ENCODE measurements at regions not wholly inside any gene's neighbourhood (a gene's known extent, or its start where the extent isn't known, plus 50 kb on each side); places are given as distances from the start of the nearest gene placed in this dataset.
"Not testable (repeated sequence)": the region's sequence is repeated elsewhere in the genome, so short reads cannot be mapped to it uniquely, and the experiment has no call there.

DNA sequence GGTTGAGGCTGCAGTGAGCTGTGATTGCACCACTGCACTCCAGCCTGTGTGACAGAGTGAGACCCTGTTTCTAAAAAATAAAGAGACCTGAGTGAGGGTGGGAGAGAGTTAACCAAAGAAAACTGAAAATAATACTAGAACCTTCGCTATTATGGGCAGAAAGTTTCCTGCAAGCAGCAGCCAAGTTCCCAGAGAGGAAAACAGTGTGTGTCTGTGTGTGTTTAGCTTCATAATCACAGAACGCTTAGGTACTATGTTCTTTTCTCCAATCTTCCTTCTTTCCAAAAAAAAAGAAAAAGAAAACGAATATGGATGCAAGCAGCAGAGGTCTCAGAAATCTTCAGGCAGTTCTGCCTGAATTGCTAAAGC lies 170.0 kb downstream of the LY86 start:
- no peaks in the 10 kb centered on the region for H3K4me1 Mint-ChIP-seq
- DNase-seq: no peak
- H3K27ac Mint-ChIP-seq: no peak overlapping the region
- Histone ChIP-seq H3K9me3 (ENCODE audit: low read length) (no peaks in the 10 kb centered on the region), H3K36me3 (ENCODE audit: insufficient read depth, low read length) (no peaks in the 10 kb centered on the region), H3K27ac (ENCODE audit: low read depth, low read length) (no peak overlapping the region), H3K27me3 (ENCODE audit: insufficient read depth, low read length, poor library complexity, severe bottlenecking) (no peaks in the 10 kb centered on the region), H3K4me3 (ENCODE audit: low read length) (no peak overlapping the region), H3K4me1 (ENCODE audit: insufficient read depth, low read length) (no peaks in the 10 kb centered on the region)
- H3K9me3 Mint-ChIP-seq: no peaks in the 10 kb centered on the region
- peaks cover 7 to 26% of the 10 kb centered on the region in 2 donors for H3K27me3 Mint-ChIP-seq
- H3K36me3 Mint-ChIP-seq: no peaks in the 10 kb centered on the region
- no peak overlapping the region for H3K4me3 Mint-ChIP-seq
- POLR2A ChIA-PET: no interaction called here
- CTCF ChIA-PET: interaction anchor here (0.8 to 1.3 kb wide), 5 partner anchors 8 to 485 kb away, joined by 3 to 5 read pairs (median 3); no protein-coding TSS in a partner anchor

GRCh38 chr6:6758915-6759654 lies 170.6 kb downstream of the LY86 start:
- H3K4me1 Mint-ChIP-seq: no peaks in the 10 kb centered on the region
- peaks cover 8 to 26% of the 10 kb centered on the region in 2 donors for H3K27me3 Mint-ChIP-seq
- Histone ChIP-seq H3K27me3 (ENCODE audit: insufficient read depth, low read length, poor library complexity, severe bottlenecking) (no peaks in the 10 kb centered on the region), H3K9me3 (ENCODE audit: low read length) (no peaks in the 10 kb centered on the region), H3K4me3 (ENCODE audit: low read length) (no peak overlapping the region), H3K36me3 (ENCODE audit: insufficient read depth, low read length) (no peaks in the 10 kb centered on the region), H3K27ac (ENCODE audit: low read depth, low read length) (no peak overlapping the region), H3K4me1 (ENCODE audit: insufficient read depth, low read length) (no peaks in the 10 kb centered on the region)
- no peak overlapping the region for H3K27ac Mint-ChIP-seq
- CTCF ChIA-PET: interaction anchor here (0.8 to 1.3 kb wide), 5 partner anchors 8 to 484 kb away, joined by 3 to 5 read pairs (median 3); no protein-coding TSS in a partner anchor
- DNase-seq: no peak
- H3K9me3 Mint-ChIP-seq: no peaks in the 10 kb centered on the region
- H3K36me3 Mint-ChIP-seq: no peaks in the 10 kb centered on the region
- no peak overlapping the region for H3K4me3 Mint-ChIP-seq
- POLR2A ChIA-PET: no interaction called here

DNA sequence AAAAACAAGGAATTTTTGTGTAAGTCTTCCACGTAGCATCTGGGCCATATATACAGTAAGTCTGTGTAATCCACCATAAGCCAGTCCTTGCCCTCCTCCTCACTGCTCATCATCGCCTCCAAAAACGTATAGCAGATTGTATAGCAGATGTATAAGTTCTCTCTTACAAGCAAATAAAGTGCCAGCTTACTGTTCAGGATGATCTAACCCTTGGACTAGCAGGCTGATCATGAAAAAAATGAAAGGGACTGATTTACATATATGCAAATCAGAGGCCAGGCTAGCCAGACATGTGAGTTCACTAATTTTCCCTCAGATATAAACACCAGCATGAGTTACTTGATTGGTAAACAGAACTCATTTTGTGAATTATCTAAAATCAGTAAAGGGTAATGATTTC lies 171.5 kb downstream of the LY86 start:
- Histone ChIP-seq H3K27ac (ENCODE audit: low read depth, low read length) (no peak overlapping the region), H3K4me3 (ENCODE audit: low read length) (no peak overlapping the region), H3K9me3 (ENCODE audit: low read length) (no peaks in the 10 kb centered on the region), H3K4me1 (ENCODE audit: insufficient read depth, low read length) (no peaks in the 10 kb centered on the region), H3K27me3 (ENCODE audit: insufficient read depth, low read length, poor library complexity, severe bottlenecking) (no peaks in the 10 kb centered on the region), H3K36me3 (ENCODE audit: insufficient read depth, low read length) (no peaks in the 10 kb centered on the region)
- Mint-ChIP-seq H3K27ac (no peak overlapping the region), H3K4me3 (no peak overlapping the region), H3K27me3 (peaks cover 9 to 21% of the 10 kb centered on the region in 2 donors), H3K9me3 (no peaks in the 10 kb centered on the region), H3K4me1 (no peaks in the 10 kb centered on the region), H3K36me3 (no peaks in the 10 kb centered on the region)
- no peak for DNase-seq
- ChIA-PET CTCF (interaction anchor here (1.2 kb wide), 1 partner anchor 483 kb away, joined by 4 read pairs; no protein-coding TSS in a partner anchor), POLR2A (no interaction called here)

GRCh38 chr6:6762566-6762965 lies 174.0 kb downstream of the LY86 start:
- H3K27ac Mint-ChIP-seq; H3K36me3 Mint-ChIP-seq; POLR2A ChIA-PET; H3K9me3 ChIP-seq (ENCODE audit: low read length); H3K4me3 Mint-ChIP-seq; H3K27me3 ChIP-seq (ENCODE audit: insufficient read depth, low read length, poor library complexity, severe bottlenecking); H3K4me1 Mint-ChIP-seq; H3K27ac ChIP-seq (ENCODE audit: low read depth, low read length); DNase-seq; H3K4me3 ChIP-seq (ENCODE audit: low read length); H3K4me1 ChIP-seq (ENCODE audit: insufficient read depth, low read length); H3K36me3 ChIP-seq (ENCODE audit: insufficient read depth, low read length); H3K9me3 Mint-ChIP-seq: not testable (repeated sequence)
- peaks cover 7 to 12% of the 10 kb centered on the region in 2 donors for H3K27me3 Mint-ChIP-seq
- CTCF ChIA-PET: interaction anchor here (1.3 kb wide), 1 partner anchor 481 kb away, joined by 3 read pairs; no protein-coding TSS in a partner anchor

DNA sequence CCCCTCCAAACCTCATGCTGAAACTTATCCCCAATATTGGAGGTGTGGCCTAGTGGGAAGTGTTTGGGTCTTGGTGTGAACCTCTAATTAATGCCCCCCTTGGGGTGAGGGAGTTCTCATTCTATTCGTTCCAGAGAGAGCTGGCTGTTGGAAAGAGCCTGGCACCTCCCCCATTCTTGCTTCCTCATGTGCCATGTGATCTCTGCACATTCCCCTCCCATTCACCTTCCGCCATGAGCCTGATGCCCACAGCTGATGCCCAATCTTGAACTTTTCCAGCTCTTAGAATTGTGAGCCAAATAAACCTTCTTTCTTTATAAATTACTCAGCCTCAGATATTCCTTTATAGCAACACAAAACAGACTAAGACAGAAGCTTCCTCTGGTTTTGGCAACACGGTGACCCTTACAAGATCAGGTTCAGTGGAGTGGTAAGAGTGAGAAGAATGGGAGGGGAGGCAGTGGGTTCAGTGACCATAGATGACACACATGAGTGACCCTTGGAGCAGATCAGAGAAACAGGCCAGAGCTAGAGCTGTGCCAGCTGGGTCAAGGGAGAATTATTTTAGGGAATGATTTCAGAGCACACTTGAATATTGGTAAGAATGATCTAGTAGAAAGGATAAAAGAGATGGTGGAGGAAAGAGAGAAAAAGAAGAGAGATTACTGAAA lies 176.4 kb downstream of the LY86 start:
- no peaks in the 10 kb centered on the region for H3K4me1 ChIP-seq (ENCODE audit: insufficient read depth, low read length)
- CTCF ChIA-PET: no interaction called here
- no peaks in the 10 kb centered on the region for H3K36me3 Mint-ChIP-seq
- no peaks in the 10 kb centered on the region for H3K27me3 ChIP-seq (ENCODE audit: insufficient read depth, low read length, poor library complexity, severe bottlenecking)
- no peak overlapping the region for H3K27ac ChIP-seq (ENCODE audit: low read depth, low read length)
- no peaks in the 10 kb centered on the region for H3K9me3 Mint-ChIP-seq
- H3K4me3 ChIP-seq (ENCODE audit: low read length): no peak overlapping the region
- no peak overlapping the region for H3K4me3 Mint-ChIP-seq
- POLR2A ChIA-PET: no interaction called here
- H3K36me3 ChIP-seq (ENCODE audit: insufficient read depth, low read length): no peaks in the 10 kb centered on the region
- H3K27me3 Mint-ChIP-seq: peaks cover 3 to 8% of the 10 kb centered on the region in 2 donors
- H3K27ac Mint-ChIP-seq: no peak overlapping the region
- DNase-seq: no peak
- H3K9me3 ChIP-seq (ENCODE audit: low read length): no peaks in the 10 kb centered on the region
- no peaks in the 10 kb centered on the region for H3K4me1 Mint-ChIP-seq

DNA sequence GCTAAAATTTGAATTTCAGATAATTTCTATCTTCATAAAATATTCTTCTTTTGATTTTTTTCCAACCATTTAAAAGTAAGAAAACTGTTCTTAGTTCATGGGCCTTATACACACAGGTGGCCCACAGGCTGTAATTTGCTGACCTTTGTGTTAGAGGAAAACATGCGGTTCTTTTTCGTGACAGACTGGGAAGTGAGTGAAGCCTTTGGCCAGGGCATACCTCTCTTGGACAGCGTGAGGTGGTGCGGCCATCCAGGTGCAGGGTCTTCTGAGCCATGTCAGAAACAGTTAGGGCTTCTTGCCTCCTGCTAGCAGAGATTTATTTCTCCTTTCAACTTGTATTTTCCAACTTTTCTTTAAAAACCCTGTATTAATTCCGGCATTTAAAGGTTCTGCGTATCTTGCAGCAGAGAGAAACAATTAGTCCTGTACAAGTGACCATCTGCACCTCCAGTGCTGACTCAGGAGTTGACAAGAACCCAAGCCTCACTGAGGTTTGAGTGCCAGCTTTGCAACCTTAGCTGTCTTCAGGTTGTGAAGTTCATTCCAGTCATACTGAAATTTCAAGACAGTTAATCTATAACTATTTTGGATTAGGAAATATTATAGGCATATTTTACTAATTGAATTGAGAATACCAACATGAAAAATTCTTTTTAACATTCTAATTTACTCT lies 177.8 kb downstream of the LY86 start:
- H3K4me1 ChIP-seq (ENCODE audit: insufficient read depth, low read length): no peaks in the 10 kb centered on the region
- Mint-ChIP-seq H3K4me1 (no peaks in the 10 kb centered on the region), H3K36me3 (no peaks in the 10 kb centered on the region), H3K4me3 (no peak overlapping the region), H3K27me3 (peaks cover 3 to 10% of the 10 kb centered on the region in 2 donors), H3K27ac (no peak overlapping the region), H3K9me3 (no peaks in the 10 kb centered on the region)
- H3K36me3 ChIP-seq (ENCODE audit: insufficient read depth, low read length): no peaks in the 10 kb centered on the region
- no peak overlapping the region for H3K4me3 ChIP-seq (ENCODE audit: low read length)
- no peak overlapping the region for H3K27ac ChIP-seq (ENCODE audit: low read depth, low read length)
- ChIA-PET POLR2A (no interaction called here), CTCF (no interaction called here)
- no peak for DNase-seq
- no peaks in the 10 kb centered on the region for H3K27me3 ChIP-seq (ENCODE audit: insufficient read depth, low read length, poor library complexity, severe bottlenecking)
- H3K9me3 ChIP-seq (ENCODE audit: low read length): no peaks in the 10 kb centered on the region

DNA sequence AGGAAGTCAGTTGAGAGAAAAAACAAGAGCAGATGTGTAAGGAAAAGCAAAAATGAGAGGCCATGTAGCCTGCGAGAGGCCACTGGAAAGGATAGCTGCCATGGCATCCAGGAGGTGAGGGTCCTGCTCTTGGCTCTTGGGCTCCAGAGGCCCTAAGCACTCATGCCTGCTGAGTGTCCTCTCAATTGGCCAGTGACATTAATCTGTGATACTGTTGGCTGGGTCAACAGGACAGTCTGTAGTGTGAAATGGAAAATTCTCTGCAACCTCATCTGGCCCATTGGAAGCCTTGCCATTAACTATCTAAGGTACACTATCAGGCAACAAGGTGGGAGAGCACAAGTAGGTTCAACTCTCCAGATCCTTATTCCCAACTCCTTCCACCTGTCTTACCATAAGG lies 180.9 kb downstream of the LY86 start:
- no peaks in the 10 kb centered on the region for H3K4me1 ChIP-seq (ENCODE audit: insufficient read depth, low read length)
- H3K36me3 ChIP-seq (ENCODE audit: insufficient read depth, low read length): no peaks in the 10 kb centered on the region
- CTCF ChIA-PET: no interaction called here
- Mint-ChIP-seq H3K4me3 (no peak overlapping the region), H3K9me3 (no peaks in the 10 kb centered on the region), H3K27ac (no peak overlapping the region), H3K36me3 (no peaks in the 10 kb centered on the region), H3K27me3 (peaks cover 6 to 9% of the 10 kb centered on the region in 2 donors), H3K4me1 (no peaks in the 10 kb centered on the region)
- DNase-seq: no peak
- H3K27ac ChIP-seq (ENCODE audit: low read depth, low read length): no peak overlapping the region
- POLR2A ChIA-PET: interaction anchor here (0.5 kb wide), 1 partner anchor 1302 kb away, joined by 3 read pairs; no protein-coding TSS in a partner anchor
- H3K9me3 ChIP-seq (ENCODE audit: low read length): no peaks in the 10 kb centered on the region
- no peak overlapping the region for H3K4me3 ChIP-seq (ENCODE audit: low read length)
- no peaks in the 10 kb centered on the region for H3K27me3 ChIP-seq (ENCODE audit: insufficient read depth, low read length, poor library complexity, severe bottlenecking)

DNA sequence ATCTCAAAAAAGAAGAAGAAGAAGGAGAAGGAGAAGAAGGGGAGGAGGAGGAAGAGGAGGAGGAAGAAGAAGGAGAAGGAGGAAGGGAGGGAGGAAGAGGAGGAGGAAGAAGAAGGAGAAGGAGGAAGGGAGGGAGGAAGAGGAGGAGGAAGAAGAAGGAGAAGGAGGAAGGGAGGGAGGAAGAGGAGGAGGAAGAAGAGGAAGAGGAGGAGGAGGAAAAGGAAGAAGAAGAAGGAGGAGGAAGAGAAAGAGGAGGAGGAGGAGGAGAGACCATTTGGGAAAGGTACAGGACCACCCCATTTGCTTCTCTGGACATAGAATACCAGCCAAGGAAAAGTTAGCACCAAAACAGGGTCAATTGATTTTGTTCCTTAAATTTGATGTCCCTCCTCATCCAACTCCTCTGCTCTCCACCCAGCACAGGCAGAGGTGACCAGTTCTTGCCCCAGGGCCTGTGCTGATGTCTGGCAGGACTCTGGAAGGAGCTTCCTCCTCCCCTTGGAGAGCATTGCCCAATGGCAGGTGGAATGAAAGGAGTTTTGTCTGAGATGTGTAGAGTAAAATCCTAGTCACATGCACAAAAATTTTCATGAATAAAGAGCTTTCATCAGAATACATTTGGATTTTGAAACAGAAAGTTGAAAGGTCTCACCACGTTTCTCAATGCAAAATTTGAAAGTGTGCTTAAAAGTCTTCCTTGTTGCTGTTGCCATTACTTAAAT lies 182.9 kb downstream of the LY86 start:
- Mint-ChIP-seq H3K9me3 (peaks cover 0 to 5% (median 0%) of the 10 kb centered on the region in 5 donors), H3K4me3 (no peak overlapping the region), H3K27me3 (peaks cover 2 to 21% of the 10 kb centered on the region in 2 donors), H3K27ac (no peak overlapping the region), H3K36me3 (no peaks in the 10 kb centered on the region), H3K4me1 (no peaks in the 10 kb centered on the region)
- Histone ChIP-seq H3K27ac (ENCODE audit: low read depth, low read length) (no peak overlapping the region), H3K4me1 (ENCODE audit: insufficient read depth, low read length) (no peaks in the 10 kb centered on the region), H3K36me3 (ENCODE audit: insufficient read depth, low read length) (no peaks in the 10 kb centered on the region), H3K9me3 (ENCODE audit: low read length) (no peaks in the 10 kb centered on the region), H3K27me3 (ENCODE audit: insufficient read depth, low read length, poor library complexity, severe bottlenecking) (no peaks in the 10 kb centered on the region), H3K4me3 (ENCODE audit: low read length) (no peak overlapping the region)
- CTCF ChIA-PET: no interaction called here
- DNase-seq: no peak
- POLR2A ChIA-PET: no interaction called here

Measured in CD8-positive, alpha-beta memory T cell (primary cell).